ENCODE measurements at regions not wholly inside any gene's neighbourhood (a gene's known extent, or its start where the extent isn't known, plus 50 kb on each side); places are given as distances from the start of the nearest gene placed in this dataset.

DNA sequence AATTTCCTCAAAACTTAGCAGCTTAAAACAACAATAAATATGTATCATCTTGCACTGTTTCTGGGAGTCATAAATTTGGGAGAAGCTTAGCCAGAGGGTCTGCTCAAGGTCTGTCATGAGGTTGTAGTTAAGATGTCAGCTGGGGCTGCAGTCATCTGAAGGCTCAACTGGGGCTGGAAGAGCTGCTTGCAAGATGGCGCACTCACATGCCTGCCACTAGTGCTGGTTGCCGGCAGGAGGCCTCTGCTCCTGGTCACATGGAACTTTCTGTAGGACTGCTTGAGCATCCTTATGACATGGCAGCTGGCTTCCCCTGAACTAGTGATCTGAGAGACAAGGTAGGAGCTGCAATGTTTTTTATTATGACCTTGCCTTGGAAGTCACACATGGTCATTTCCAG, 215.5 kb upstream of the HAAO start:
- TF ChIP-seq, protein P1, sequence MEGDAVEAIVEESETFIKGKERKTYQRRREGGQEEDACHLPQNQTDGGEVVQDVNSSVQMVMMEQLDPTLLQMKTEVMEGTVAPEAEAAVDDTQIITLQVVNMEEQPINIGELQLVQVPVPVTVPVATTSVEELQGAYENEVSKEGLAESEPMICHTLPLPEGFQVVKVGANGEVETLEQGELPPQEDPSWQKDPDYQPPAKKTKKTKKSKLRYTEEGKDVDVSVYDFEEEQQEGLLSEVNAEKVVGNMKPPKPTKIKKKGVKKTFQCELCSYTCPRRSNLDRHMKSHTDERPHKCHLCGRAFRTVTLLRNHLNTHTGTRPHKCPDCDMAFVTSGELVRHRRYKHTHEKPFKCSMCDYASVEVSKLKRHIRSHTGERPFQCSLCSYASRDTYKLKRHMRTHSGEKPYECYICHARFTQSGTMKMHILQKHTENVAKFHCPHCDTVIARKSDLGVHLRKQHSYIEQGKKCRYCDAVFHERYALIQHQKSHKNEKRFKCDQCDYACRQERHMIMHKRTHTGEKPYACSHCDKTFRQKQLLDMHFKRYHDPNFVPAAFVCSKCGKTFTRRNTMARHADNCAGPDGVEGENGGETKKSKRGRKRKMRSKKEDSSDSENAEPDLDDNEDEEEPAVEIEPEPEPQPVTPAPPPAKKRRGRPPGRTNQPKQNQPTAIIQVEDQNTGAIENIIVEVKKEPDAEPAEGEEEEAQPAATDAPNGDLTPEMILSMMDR (IDR thresholded peaks at IDR 0.05): no peak
- TF ChIP-seq POLR2A (IDR thresholded peaks at IDR 0.05): no peak
